ENCODE measurements at regions not wholly inside any gene's neighbourhood (a gene's known extent, or its start where the extent isn't known, plus 50 kb on each side); places are given as distances from the start of the nearest gene placed in this dataset.

- DNase-seq: no peak
Measured at GRCh38 chr9:118426772-118427171, 722.6 kb downstream of the TLR4 start.

GRCh38 chr9:118438810-118439209 is 734.6 kb downstream of the TLR4 start:
- DNase-seq: no peak

GRCh38 chr9:118439441-118439840 is 735.2 kb downstream of the TLR4 start:
- DNase-seq: no peak

GRCh38 chr9:118444403-118444802 is 740.2 kb downstream of the TLR4 start:
- DNase-seq: no peak

GRCh38 chr9:118446943-118447639 is 742.9 kb downstream of the TLR4 start:
- DNase-seq: no peak

- DNase-seq: no peak
Measured at GRCh38 chr9:118449554-118449953, 745.4 kb downstream of the TLR4 start.

- no peak for DNase-seq
Measured at GRCh38 chr9:118455259-118455658, 751.1 kb downstream of the TLR4 start.

GRCh38 chr9:118455788-118456187 is 751.6 kb downstream of the TLR4 start:
- DNase-seq: no peak

- DNase-seq: no peak
Measured at GRCh38 chr9:118457171-118458000, 753.2 kb downstream of the TLR4 start.

- DNase-seq: no peak
Measured at GRCh38 chr9:118459913-118460312, 755.7 kb downstream of the TLR4 start.

- no peak for DNase-seq
Measured at GRCh38 chr9:118463419-118463818, 759.2 kb downstream of the TLR4 start.

GRCh38 chr9:118473521-118473920 is 769.3 kb downstream of the TLR4 start:
- no peak for DNase-seq

GRCh38 chr9:118478752-118479151 is 774.5 kb downstream of the TLR4 start:
- no peak for DNase-seq

- no peak for DNase-seq
Measured at GRCh38 chr9:118482306-118482705, 778.1 kb downstream of the TLR4 start.

GRCh38 chr9:118483677-118484076 is 779.5 kb downstream of the TLR4 start:
- no peak for DNase-seq

GRCh38 chr9:118503236-118503635 is 799.0 kb downstream of the TLR4 start:
- no peak for DNase-seq

- no peak for DNase-seq
Measured at GRCh38 chr9:118510711-118511110, 806.5 kb downstream of the TLR4 start.

- DNase-seq: no peak
Measured at GRCh38 chr9:118515947-118516346, 811.7 kb downstream of the TLR4 start.

GRCh38 chr9:118521261-118521660 is 817.1 kb downstream of the TLR4 start:
- DNase-seq: no peak

GRCh38 chr9:118522093-118523028 is 818.2 kb downstream of the TLR4 start:
- DNase-seq: peak; percentile 4

- DNase-seq: no peak
Measured at GRCh38 chr9:118527261-118527660, 823.1 kb downstream of the TLR4 start.

GRCh38 chr9:118529210-118529609 is 825.0 kb downstream of the TLR4 start:
- no peak for DNase-seq

- no peak for DNase-seq
Measured at GRCh38 chr9:118529624-118530214, 825.5 kb downstream of the TLR4 start.

All from stimulated activated CD4-positive, alpha-beta T cell treated with anti-CD3 and anti-CD28 coated beads, Interleukin-1b, Interleukin-23, amount 100 ng/mL, for 48 hours (primary cell).